Keratinocyte (primary cell): ENCODE measurements at regions not wholly inside any gene's neighbourhood (a gene's known extent, or its start where the extent isn't known, plus 50 kb on each side); places are given as distances from the start of the nearest gene placed in this dataset.

Experiments used
- DNase-seq: peaks from one replicate; pipeline ENCODE4 v3.0.0-alpha.2; 2011; ENCODE audit warnings: low read depth, missing footprints, low spot score
- FAIRE-seq: peaks from 2 replicates; lab custom pipeline; 2011; peaks lifted over from hg19 to GRCh38; lab: Jason Lieb, UNC
- H2AFZ ChIP-seq: 2 replicates; pipeline ENCODE4 v1.6.0; 2012; ENCODE audit warnings: low read length, control low read depth, inconsistent platforms; ENCODE audit not compliant: control insufficient read depth
- H3K27ac ChIP-seq: 2 replicates; pipeline ENCODE4 v1.5.1; 2011; ENCODE audit warnings: low read length; ENCODE audit not compliant: control insufficient read depth, insufficient read depth
- H3K27me3 ChIP-seq: 3 replicates; pipeline ENCODE4 v1.6.0; 2011; ENCODE audit warnings: low read length; ENCODE audit not compliant: control insufficient read depth, insufficient read depth; ENCODE audit errors: extremely low read depth
- H3K36me3 ChIP-seq, 2 experiments: 2 replicates in 1 of 2; 3 replicates in 1 of 2; pipeline ENCODE4 v1.5.1; 2011; ENCODE audit warnings: low read length in 2 of 2, mild to moderate bottlenecking in 1 of 2; ENCODE audit not compliant: control insufficient read depth in 2 of 2, insufficient read depth in 2 of 2; ENCODE audit errors: extremely low read depth in 1 of 2
- H3K4me1 ChIP-seq: 3 replicates; pipeline ENCODE4 v1.5.1; 2011; ENCODE audit warnings: low read length; ENCODE audit not compliant: control insufficient read depth, insufficient read depth; ENCODE audit errors: extremely low read depth
- H3K4me2 ChIP-seq: 3 replicates; pipeline ENCODE4 v1.6.0; 2011; ENCODE audit warnings: low read depth, low read length; ENCODE audit not compliant: control insufficient read depth, insufficient read depth; ENCODE audit errors: extremely low read depth
- H3K4me3 ChIP-seq, 3 experiments: fragments of 200-600 bp in 1 of 3; sonication (generic) in 1 of 3; 2 replicates in 2 of 3; 3 replicates in 1 of 3; pipeline ENCODE4 v1.5.1; 2011 to 2016; ENCODE audit warnings: low read length in 3 of 3, mild to moderate bottlenecking in 3 of 3, control low read depth in 2 of 3, inconsistent platforms in 1 of 3, low read depth in 1 of 3, mixed read lengths in 1 of 3, mixed run types in 1 of 3, moderate library complexity in 1 of 3; ENCODE audit not compliant: control insufficient read depth in 2 of 3, insufficient read depth in 2 of 3; ENCODE audit errors: extremely low read depth in 1 of 3
- H3K79me2 ChIP-seq: 2 replicates; pipeline ENCODE4 v1.6.0; 2012; ENCODE audit warnings: low read length; ENCODE audit not compliant: control insufficient read depth, insufficient read depth
- H3K9ac ChIP-seq: 3 replicates; pipeline ENCODE4 v1.6.0; 2011; ENCODE audit warnings: low read length; ENCODE audit not compliant: control insufficient read depth, insufficient read depth; ENCODE audit errors: extremely low read depth
- H3K9me1 ChIP-seq: 3 replicates; pipeline ENCODE4 v1.6.0; 2011; ENCODE audit warnings: low read length; ENCODE audit not compliant: control insufficient read depth, insufficient read depth; ENCODE audit errors: extremely low read depth
- H3K9me3 ChIP-seq: 2 replicates; pipeline ENCODE4 v1.5.1; 2012; ENCODE audit warnings: low read depth, low read length; ENCODE audit not compliant: control insufficient read depth
- H4K20me1 ChIP-seq: 3 replicates; pipeline ENCODE4 v1.6.0; 2011; ENCODE audit warnings: low read length; ENCODE audit not compliant: control insufficient read depth, insufficient read depth; ENCODE audit errors: extremely low read depth
- EZH2 ChIP-seq: IDR thresholded peaks from one replicate; pipeline ENCODE4 v1.6.1; 2012; ENCODE audit warnings: inconsistent platforms, mild to moderate bottlenecking, low read length, moderate library complexity
- dilution Hi-C: fragments of 300-500 bp; cut with MboI; formaldehyde crosslinking; loops from one replicate; pipeline ENCODE4 v1.7.0; 2020; ENCODE audit warnings: low sequenced_read_pairs; ENCODE audit not compliant: extremely low pct_ligation_motif_present
- TF ChIP-seq, protein P1 (sequence below), 3 experiments: IDR thresholded peaks in 1 of 3; conservative IDR thresholded peaks in 1 of 3; optimal IDR thresholded peaks in 1 of 3; 2 replicates in 2 of 3; 3 replicates in 1 of 3; pipeline versions ENCODE3 to v1.5.1; 2011; ENCODE audit warnings: low read length in 3 of 3, mild to moderate bottlenecking in 3 of 3, moderate library complexity in 2 of 3, control low read depth in 1 of 3, inconsistent platforms in 1 of 3; ENCODE audit not compliant: insufficient read depth in 2 of 3; ENCODE audit errors: extremely low read depth in 1 of 3

- TF ChIP-seq, protein P1, sequence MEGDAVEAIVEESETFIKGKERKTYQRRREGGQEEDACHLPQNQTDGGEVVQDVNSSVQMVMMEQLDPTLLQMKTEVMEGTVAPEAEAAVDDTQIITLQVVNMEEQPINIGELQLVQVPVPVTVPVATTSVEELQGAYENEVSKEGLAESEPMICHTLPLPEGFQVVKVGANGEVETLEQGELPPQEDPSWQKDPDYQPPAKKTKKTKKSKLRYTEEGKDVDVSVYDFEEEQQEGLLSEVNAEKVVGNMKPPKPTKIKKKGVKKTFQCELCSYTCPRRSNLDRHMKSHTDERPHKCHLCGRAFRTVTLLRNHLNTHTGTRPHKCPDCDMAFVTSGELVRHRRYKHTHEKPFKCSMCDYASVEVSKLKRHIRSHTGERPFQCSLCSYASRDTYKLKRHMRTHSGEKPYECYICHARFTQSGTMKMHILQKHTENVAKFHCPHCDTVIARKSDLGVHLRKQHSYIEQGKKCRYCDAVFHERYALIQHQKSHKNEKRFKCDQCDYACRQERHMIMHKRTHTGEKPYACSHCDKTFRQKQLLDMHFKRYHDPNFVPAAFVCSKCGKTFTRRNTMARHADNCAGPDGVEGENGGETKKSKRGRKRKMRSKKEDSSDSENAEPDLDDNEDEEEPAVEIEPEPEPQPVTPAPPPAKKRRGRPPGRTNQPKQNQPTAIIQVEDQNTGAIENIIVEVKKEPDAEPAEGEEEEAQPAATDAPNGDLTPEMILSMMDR (optimal IDR thresholded peaks at IDR 0.05 in 1 of 3, IDR thresholded peaks at IDR 0.05 in 1 of 3, conservative IDR thresholded peaks at IDR 0.05 in 1 of 3; ENCODE audit: extremely low read depth in 1 of 3, insufficient read depth in 2 of 3, low read length in 3 of 3): no peak
- TF ChIP-seq EZH2: no peak
- no peaks in the 10 kb centered on the region for H3K27me3 ChIP-seq
- H3K9ac ChIP-seq: no peak overlapping the region
Observed at GRCh38 chr13:104315606-104316005, 1249.4 kb upstream of the SLC10A2 start.

GRCh38 chr13:104314926-104315535 lies 1248.8 kb upstream of the SLC10A2 start:
- peak overlapping the region; percentile 53 for H3K27ac ChIP-seq
- H3K36me3 ChIP-seq: no peaks in the 10 kb centered on the region
- H3K9ac ChIP-seq: no peak overlapping the region
- H3K27me3 ChIP-seq: no peaks in the 10 kb centered on the region
- no peaks in the 10 kb centered on the region for H3K79me2 ChIP-seq
- no peak overlapping the region for H3K4me3 ChIP-seq
- no peak overlapping the region for H2AFZ ChIP-seq
- H3K4me1 ChIP-seq: peaks cover 18% of the 10 kb centered on the region
- DNase-seq (no peak), FAIRE-seq (peak; percentile 9)
- no peak for TF ChIP-seq EZH2
- TF ChIP-seq, protein P1 (optimal IDR thresholded peaks at IDR 0.05 in 1 of 3, IDR thresholded peaks at IDR 0.05 in 1 of 3, conservative IDR thresholded peaks at IDR 0.05 in 1 of 3; ENCODE audit: extremely low read depth in 1 of 3, insufficient read depth in 2 of 3, low read length in 3 of 3): no peak
- H3K9me3 ChIP-seq: no peaks in the 10 kb centered on the region
- H3K4me2 ChIP-seq: no peak overlapping the region
- dilution Hi-C loops: no loop called here
- no peaks in the 10 kb centered on the region for H4K20me1 ChIP-seq
- H3K9me1 ChIP-seq: no peaks in the 10 kb centered on the region

More at GRCh38 chr13:104315606-104316005, 1249.4 kb upstream of the SLC10A2 start:
- Histone ChIP-seq H3K79me2 (no peaks in the 10 kb centered on the region), H3K27ac (peak overlapping the region; percentile 53), H3K4me3 (no peak overlapping the region), H3K9me3 (no peaks in the 10 kb centered on the region), H3K4me1 (peaks cover 18% of the 10 kb centered on the region), H3K4me2 (peak overlapping the region; percentile 36), H2AFZ (no peak overlapping the region), H3K36me3 (no peaks in the 10 kb centered on the region), H3K9me1 (no peaks in the 10 kb centered on the region), H4K20me1 (no peaks in the 10 kb centered on the region)
- dilution Hi-C loops: no loop called here
- DNase-seq (peak; percentile 55), FAIRE-seq (peak; percentile 79)
